ENCODE measurements at regions not wholly inside any gene's neighbourhood (a gene's known extent, or its start where the extent isn't known, plus 50 kb on each side); places are given as distances from the start of the nearest gene placed in this dataset.

- no peak for TF ChIP-seq POLR2A (IDR thresholded peaks at IDR 0.05)
- no peak for TF ChIP-seq CTCF (IDR thresholded peaks at IDR 0.05)
- TF ChIP-seq EP300 (IDR thresholded peaks at IDR 0.05), result no peak
Observed at GRCh38 chr6:23349521-23350147, 776.4 kb upstream of the NRSN1 start.

Measured in tibial nerve (tissue), 4 donors.